ENCODE measurements at regions not wholly inside any gene's neighbourhood (a gene's known extent, or its start where the extent isn't known, plus 50 kb on each side); places are given as distances from the start of the nearest gene placed in this dataset.

GRCh38 chr11:134466156-134466555, 54.1 kb upstream of the B3GAT1 start:
- no peak for DNase-seq

GRCh38 chr11:134464981-134465730, 53.1 kb upstream of the B3GAT1 start:
- DNase-seq = no peak

- no peak for DNase-seq
Measured at GRCh38 chr11:134464196-134464595, 52.2 kb upstream of the B3GAT1 start.

GRCh38 chr11:134463716-134464115, 51.7 kb upstream of the B3GAT1 start:
- DNase-seq = no peak

Measured in SHP77 treated with DMSO at 0.1 percent for 48 hours (cell line).